GM18861 (cell line): ENCODE measurements at regions not wholly inside any gene's neighbourhood (a gene's known extent, or its start where the extent isn't known, plus 50 kb on each side); places are given as distances from the start of the nearest gene placed in this dataset.

Experiments used
- ATAC-seq: cut with Tn5 transposase; IDR thresholded peaks from one replicate; pipeline ENCODE4 v1.9.1; 2021; ENCODE audit not compliant: unreplicated experiment

DNA sequence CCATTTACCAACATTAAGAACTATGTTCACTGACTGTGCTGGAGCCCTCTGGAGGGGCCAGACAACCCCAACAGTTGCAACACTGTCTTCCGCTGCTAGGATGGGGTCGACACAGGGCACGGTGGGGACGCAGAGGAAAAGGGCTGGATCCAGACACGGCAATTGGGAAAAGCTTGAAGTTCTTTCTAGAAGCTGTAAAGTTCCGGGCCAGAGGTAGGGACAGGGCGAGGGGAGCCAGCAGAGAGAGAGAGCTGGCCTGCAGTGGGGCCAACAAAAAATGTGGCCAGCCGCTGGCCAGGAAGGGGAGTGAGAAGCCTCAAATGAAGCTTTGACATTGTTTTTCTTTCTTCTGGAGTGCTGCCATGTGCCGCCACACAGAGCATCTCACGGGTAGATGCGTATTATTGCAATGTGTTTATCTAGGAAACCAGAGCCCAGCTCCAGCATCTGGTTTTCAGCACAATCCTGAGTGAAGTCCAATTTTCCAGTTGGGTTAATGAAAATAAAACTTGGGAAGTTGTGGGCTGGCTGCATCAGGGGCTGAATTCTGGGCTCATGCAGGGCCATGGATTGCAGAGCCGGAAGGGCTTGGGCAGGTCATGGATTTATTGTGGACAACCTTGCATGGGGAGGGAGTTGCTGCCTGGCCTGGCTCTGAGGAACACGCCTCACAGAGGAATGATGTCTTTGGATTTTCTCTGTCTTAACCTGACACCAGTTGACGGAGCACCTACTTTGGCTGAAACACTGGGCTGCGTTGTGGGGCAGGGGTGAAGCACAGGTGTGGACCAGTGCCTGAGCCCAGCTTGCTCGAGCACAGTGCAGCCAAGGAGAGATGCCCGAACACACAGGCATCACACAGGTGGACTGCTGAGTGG, 67.6 kb upstream of the AMPD3 start:
- ATAC-seq, result no peak

DNA sequence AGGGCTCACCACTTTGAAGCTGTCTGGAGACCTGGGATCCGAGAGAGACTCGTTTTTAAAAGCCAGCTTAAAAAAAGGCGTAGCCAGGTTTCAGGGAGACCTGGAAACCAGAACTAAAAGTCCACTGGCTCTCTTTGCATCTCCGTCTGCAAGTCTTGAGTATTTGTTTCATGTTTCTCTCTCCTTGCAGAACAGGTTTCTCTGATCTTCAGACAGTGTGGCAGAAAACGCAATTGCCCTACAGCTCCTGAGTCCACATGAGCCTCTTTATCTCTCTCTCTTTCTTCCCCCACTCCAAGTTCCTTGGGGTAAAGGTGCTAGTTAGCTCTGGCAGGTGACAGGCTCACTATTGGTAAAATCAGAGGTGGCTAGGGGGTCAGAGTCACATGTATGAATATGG, 67.0 kb upstream of the AMPD3 start:
- no peak for ATAC-seq

DNA sequence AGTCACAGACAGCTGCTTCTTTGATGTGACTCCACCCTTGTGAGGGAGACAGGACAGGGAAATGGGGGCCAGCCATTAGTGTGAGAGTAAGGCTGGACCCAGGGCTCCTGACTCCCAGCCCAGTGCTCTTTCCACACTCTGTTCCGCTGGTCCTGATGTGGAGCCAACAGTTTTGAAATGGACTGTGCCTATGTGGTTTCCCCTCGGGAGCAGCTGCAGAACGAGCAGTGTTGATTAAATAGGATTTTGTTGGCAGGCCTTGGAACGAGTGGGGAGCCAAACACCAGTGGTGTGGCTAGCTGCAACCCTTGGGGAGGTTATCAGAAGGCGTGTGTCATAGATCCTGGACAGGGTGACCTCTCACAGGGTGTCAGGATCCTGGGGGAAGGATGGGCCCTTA, 66.5 kb upstream of the AMPD3 start:
- ATAC-seq, result no peak

DNA sequence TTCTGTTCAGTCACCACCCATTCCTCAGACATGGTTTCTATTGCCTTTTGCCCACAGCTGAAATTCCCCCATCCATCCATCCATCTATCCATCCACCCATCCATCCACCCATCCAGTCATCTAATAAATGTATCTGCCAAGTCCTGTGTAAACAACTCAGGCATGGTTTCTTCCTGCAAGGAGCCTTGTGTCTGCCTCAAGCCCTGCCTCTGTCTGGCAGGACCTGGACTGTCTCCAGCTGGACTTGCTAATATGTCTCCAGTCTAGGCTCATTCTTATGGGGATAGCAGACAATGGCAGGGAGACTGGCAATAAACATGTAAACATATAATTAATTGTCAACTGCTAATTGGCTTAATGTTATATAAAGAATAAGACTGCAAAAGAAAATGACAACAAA, 64.7 kb upstream of the AMPD3 start:
- ATAC-seq, result no peak

DNA sequence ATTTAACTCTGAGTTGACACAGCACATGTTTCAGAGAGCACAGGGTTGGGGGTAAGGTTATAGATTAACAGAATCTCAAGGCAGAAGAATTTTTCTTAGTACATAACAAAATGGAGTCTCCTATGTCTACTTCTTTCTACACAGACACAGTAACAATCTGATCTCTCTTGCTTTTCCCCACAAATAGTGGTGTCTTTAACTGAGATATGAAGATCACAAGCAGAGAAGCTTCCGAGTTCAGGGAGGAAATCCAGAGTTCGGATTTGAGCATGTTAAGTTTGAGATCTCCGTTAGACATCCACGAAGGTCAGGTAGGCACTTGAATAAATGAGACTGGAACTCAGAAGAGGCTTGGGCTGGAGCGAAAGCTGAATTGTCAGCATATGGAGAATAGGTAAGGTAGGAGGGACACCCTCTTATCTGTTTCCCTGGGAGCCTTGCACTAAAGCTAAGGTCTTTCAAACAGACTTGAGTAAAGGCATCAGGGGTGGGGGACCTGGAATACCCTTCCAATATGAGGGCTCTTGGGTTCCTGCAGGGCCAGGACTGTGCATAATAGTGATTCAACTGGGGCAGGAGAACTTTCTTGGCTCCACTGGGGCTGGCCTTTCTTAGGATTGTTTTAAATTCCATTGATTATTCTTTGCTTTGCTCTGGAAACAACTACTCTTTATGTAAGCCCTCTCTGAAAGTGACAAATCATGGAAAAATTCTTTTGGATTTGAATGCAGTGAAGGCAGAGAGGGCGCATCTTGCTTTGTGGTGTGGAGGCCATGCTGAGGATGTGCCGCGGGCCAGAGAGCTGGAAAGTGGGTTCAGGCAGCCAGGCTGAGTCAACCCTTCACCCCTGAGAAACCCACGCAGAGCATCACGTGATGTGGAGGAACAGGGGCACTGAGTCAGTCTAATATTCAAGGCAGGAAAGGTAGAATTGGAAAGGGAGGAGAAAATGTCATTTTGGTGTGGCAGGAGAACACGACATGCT, 62.7 kb upstream of the AMPD3 start:
- no peak for ATAC-seq

DNA sequence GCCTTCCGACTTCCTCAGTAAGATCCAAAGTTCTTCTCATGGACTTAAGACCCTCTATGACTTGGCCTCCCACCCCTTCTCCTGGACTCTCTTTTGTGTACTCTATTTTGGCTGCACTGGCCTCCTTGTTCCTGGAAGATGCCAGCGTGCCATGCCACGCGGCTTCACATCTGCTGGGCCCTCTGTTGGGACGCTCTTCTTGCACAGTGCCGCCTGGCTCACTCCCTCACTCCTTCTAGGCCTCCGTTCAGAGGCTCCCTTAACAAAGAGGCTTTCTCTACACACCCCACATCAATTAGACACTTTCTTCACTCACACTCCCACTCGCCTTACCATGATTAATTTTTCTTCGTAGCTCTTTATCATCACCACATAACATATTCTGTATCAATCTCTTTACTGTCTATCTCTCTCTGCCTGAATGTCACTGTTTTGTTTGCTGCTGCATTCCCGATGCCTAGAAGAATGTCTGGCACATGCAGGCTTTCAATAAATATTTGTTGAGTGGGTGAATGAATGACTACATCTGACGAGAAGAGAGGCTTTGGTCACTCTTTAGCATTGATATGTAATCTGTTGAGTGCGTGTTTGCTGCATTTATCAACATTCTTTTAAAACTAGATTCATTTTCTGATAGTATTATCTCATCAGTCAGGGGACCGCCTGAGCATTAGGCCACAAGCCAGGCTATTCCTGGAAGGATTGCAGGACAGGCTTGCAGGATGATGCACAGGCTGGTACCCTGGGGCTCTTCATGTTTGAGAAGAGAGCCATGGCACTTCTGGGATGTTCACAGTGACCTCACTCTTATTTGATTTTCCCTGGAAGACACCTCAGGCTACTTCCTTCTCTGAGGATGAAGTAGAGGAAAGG, 60.6 kb upstream of the AMPD3 start:
- ATAC-seq, result no peak

DNA sequence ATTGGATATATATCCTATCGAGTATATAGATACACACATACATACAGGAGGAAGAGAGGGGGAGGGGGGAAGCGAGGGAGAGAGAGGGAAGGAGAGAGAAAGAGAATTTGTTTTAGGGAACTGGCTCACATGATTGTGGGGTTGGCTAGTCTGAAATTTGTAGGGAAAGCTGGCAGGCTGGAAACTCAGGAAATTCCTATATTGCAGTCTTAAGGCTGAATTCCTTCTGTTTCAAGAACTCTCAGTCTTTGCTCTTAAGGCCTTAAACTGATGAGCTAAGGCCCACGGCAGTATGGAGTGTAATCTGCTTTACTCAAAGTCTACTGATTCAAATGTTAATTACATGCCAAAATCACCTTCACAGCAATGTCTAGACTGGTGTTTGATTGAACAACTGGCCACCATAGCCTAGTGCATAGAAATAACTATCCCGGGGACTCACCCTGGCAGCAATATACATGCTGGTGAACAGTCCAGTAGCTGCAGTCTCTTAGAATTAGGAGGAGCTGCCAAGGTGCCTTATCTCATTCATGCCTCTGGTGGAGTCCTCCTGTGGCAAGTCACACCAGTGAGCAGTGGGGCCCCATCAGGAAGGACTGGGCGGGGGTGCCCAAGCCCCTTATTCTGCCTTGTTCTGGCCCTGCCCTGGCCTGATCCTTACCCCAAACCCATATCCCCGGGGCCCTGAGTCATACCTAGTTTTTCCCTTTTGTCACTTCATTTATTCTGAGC, 59.7 kb upstream of the AMPD3 start:
- no peak for ATAC-seq

DNA sequence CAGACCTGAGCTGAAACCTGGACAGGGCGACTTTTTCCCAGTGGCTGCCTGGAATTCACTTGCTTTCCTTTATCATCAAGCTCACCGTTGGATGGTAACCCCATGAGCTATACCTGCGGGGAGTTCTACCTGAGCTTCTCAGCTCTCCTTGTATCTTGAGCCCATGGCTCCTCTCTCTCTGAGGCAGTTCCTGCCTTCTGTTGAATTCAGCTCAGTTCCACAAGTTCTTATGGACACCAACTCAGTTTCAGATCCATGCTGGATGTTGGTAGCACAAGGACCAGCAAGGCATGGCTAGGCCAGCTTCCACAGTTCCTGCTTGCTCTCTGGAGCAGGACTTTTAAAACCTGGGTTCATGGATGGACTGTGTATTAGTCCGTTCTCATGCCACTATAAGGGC, 58.3 kb upstream of the AMPD3 start:
- no peak for ATAC-seq

DNA sequence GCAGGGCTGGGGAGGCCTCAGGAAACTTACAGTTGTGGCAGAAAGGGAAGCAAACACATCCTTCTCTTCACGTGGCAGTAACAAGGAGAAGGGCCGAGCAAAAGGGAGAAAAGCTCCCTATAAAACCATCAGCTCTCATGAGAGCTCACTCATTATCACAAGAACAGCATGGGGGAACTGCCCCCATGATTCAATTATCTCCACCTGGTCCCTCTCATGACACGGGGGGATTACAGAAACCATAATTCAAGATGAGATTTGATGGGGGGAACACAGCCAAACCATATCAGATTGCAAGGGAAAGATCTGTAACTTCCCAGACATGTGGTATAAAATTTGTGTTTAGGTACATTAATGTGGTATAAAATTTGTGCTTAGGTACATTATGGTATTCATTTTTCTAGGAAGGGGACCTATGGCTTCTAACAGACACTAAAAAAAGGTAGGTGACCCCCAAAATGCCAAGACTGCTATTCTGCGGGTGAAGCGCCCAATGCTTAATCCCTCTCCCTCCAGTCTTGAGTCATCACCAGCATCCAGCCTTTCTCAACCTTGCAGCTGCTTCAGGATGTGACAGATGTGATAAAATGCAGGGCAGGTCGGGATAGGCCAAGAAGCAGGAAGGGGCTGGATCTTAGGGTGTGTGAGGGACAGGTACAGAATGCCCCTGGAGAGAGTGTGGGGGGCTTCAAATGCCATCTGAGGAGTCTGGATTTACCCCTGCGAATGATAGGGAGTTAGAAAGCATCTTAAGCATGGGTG, 57.7 kb upstream of the AMPD3 start:
- no peak for ATAC-seq

DNA sequence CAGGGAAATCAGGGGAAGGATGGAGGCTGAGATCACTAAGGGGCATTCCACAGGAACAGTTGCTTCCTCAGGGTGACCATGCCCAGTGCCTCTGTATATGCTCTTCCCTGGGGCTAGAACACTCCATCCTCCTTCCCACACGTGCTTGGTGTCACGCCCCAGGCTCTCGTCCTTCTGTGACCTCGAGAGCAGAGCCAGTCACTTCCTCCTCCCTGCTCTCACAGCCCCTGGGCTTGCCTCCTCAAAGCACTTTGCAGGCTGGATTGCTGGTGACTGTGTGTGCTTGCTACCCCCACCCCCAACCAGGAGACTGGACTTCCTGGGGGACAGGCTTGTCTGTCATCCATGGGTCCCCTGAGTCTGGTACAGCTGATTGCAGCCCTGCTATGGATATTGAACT, 56.5 kb upstream of the AMPD3 start:
- no peak for ATAC-seq

DNA sequence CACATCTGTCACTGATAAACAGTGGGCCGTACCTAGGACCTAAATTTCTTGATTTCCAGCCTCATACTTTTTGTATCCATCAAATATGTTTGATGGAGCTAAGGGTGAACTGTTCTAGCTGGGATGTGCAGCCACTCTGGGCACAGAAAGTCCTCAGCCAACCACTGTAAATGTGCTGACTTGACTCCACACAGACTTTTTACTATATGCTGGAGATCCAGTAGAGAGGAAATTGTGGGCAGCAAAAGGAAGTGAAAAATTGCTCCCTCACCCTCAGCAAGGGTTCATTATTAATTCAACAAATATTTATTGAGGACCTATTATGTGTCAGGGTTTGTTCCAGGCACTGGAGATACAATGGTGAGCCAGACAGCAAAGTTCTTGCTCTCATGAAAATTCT, 54.2 kb upstream of the AMPD3 start:
- ATAC-seq, result no peak

DNA sequence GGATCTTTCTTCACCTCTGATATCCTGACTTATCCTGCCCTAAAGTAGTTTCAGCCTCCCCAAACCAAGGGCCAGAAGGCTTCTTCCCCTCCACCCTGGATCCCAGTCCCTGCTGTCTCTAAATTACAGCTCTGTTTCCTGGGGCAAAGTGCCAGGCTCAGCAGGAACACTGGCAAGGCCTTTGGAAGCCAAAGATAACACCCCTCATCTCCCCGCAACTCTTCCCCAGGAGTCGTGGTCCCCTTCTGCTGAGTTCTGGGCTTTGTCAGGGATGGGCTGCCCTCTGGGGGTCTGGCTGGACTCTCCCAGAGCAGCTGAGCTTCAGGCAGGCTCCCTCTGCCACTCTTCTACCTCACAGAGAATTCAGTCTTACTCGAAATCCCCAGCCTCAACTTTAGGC, 53.8 kb upstream of the AMPD3 start:
- ATAC-seq, result no peak

DNA sequence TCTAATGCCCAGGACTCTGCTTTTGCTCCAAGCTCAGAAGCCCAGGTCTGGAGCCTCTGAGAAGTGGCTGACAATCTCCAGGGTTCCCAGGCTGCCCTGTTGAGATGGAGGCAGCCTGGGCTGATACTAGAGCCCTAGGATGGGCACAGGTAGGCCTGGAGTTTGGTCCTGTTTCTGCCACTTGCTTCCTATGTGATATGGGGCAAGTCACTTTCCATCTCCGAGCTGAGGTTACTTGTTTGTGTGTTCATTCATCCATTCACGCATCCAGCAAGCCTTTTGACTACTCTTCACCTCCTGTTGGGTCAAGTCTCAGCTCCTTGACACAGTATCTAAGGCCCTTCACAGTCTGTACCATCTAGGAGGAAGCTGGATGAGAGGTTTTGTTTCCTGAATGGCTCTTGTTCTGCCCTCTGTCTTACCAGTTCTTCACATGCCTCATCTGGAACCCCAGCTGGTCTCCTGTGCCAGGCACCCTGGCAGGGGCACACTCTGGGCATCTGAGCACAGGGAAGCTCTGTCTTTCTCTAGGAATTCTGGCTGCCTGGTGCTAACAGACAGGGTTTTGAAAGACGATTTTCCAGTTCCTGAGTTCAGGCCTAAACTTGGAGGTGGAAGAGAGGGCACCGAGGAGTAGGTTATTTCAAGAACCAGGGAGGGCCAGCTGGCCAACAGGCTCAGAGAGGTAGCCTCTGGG, 53.2 kb upstream of the AMPD3 start:
- no peak for ATAC-seq
